HCT116 (cell line): ENCODE measurements at regions not wholly inside any gene's neighbourhood (a gene's known extent, or its start where the extent isn't known, plus 50 kb on each side); places are given as distances from the start of the nearest gene placed in this dataset.
"Not testable (repeated sequence)": the region's sequence is repeated elsewhere in the genome, so short reads cannot be mapped to it uniquely, and the experiment has no call there.

Experiments
- ATAC-seq: fragments of 200-7000 bp; cut with Tn5 transposase; 2 replicates; pipeline ENCODE4 v1.9.1; 2020; ENCODE audit warnings: mild to moderate bottlenecking, moderate library complexity
- BruUV-seq: library from RNA; stranded (reverse); fragments of 400-500 nt; replicated peaks from 2 replicates; lab custom pipeline; 2021; lab: Mats Ljungman, UMichigan
- CTCF ChIA-PET: fragments of 300-600 bp; sonication (Branson Sonifier 250); formaldehyde crosslinking; loops from one replicate; lab custom pipeline; 2021; ENCODE audit warnings: antibody characterized with exemption; lab: Charles Lee
- POLR2A ChIA-PET: fragments of 300-600, 350-600 bp; sonication (Branson Sonifier 250); formaldehyde crosslinking; loops from one replicate; lab custom pipeline; 2021; ENCODE audit warnings: antibody characterized with exemption; lab: Charles Lee
- RAD21 ChIA-PET, 2 experiments: fragments of 300-600 bp; sonication (Branson Sonifier 250); formaldehyde crosslinking; loops; one replicate each; lab custom pipeline; 2023; ENCODE audit warnings: low total read pairs in 2 of 2; ENCODE audit not compliant: uncharacterized antibody in 2 of 2, unreplicated experiment in 2 of 2, low non-redundant PET in 1 of 2; lab: Charles Lee
- DNase-seq: peaks from one replicate; pipeline ENCODE4 v3.0.0-alpha.2; 2010; ENCODE audit warnings: low read depth, low spot score
- H2AFZ ChIP-seq: fragments of 200-600 bp; shearing (Covaris generic), sonication (generic); 2 replicates; pipeline ENCODE4 v1.6.1; 2017; ENCODE audit warnings: low read depth, mixed run types, mixed read lengths, antibody characterized with exemption, low read length; ENCODE audit not compliant: poor library complexity, severe bottlenecking
- H3K27ac ChIP-seq: 2 replicates; pipeline ENCODE4 v1.5.1; 2012; ENCODE audit warnings: low read depth, low read length
- H3K27me3 ChIP-seq: fragments of 200-600 bp; sonication (generic); 2 replicates; pipeline ENCODE4 v1.6.1; 2016; ENCODE audit warnings: mixed run types, low read length, mixed read lengths; ENCODE audit not compliant: insufficient read depth
- H3K36me3 ChIP-seq, 2 experiments: fragments of 200-500 bp in 1 of 2; fragments of 200-600 bp in 1 of 2; sonication (Bioruptor generic) in 1 of 2; sonication (generic) in 1 of 2; 2 replicates each; pipeline versions ENCODE4 v1.5.1 to v1.6.1; 2014 to 2016; ENCODE audit warnings: low read length in 2 of 2, inconsistent platforms in 1 of 2, mixed read lengths in 1 of 2, mixed run types in 1 of 2; ENCODE audit not compliant: insufficient read depth in 2 of 2, control insufficient read depth in 1 of 2
- H3K4me1 ChIP-seq, 2 experiments: fragments of 200-600 bp in 1 of 2; sonication (generic) in 1 of 2; 2 replicates each; pipeline versions ENCODE4 v1.5.1 to v1.6.1; 2012 to 2017; ENCODE audit warnings: low read length in 2 of 2, inconsistent platforms in 1 of 2, mild to moderate bottlenecking in 1 of 2, mixed read lengths in 1 of 2, mixed run types in 1 of 2, moderate library complexity in 1 of 2; ENCODE audit not compliant: insufficient read depth in 2 of 2, control insufficient read depth in 1 of 2
- H3K4me2 ChIP-seq: fragments of 200-600 bp; sonication (generic); 2 replicates; pipeline ENCODE4 v1.6.1; 2017; ENCODE audit warnings: mixed run types, low read length, mixed read lengths
- H3K4me3 ChIP-seq, 2 experiments: fragments of 200-600 bp in 1 of 2; sonication (generic) in 1 of 2; replicated peaks in 1 of 2; 2 replicates each; pipeline ENCODE4 v1.5.1; 2011 to 2016; ENCODE audit warnings: low read length in 2 of 2, control low read depth in 1 of 2, low read depth in 1 of 2, mild to moderate bottlenecking in 1 of 2, mixed read lengths in 1 of 2, mixed run types in 1 of 2
- H3K79me2 ChIP-seq: fragments of 200-600 bp; sonication (generic); 2 replicates; pipeline ENCODE4 v1.6.1; 2017; ENCODE audit warnings: mild to moderate bottlenecking, mixed run types, low read length, moderate library complexity, mixed read lengths; ENCODE audit not compliant: insufficient read depth
- H3K9ac ChIP-seq: fragments of 200-600 bp; sonication (generic); 2 replicates; pipeline ENCODE4 v1.6.1; 2016; ENCODE audit warnings: low read length, mixed read lengths
- H3K9me2 ChIP-seq: fragments of 200-600 bp; sonication (generic), shearing (Covaris generic); 2 replicates; pipeline ENCODE4 v1.6.1; 2017; ENCODE audit warnings: mixed run types, mild to moderate bottlenecking, moderate library complexity; ENCODE audit not compliant: insufficient read depth
- H3K9me3 ChIP-seq, 2 experiments: fragments of 200-500 bp in 1 of 2; fragments of 200-600 bp in 1 of 2; sonication (Bioruptor generic) in 1 of 2; sonication (generic) in 1 of 2; 2 replicates each; pipeline ENCODE4 v1.6.1; 2014 to 2017; ENCODE audit warnings: low read length in 2 of 2, mixed read lengths in 2 of 2, inconsistent platforms in 1 of 2, low read depth in 1 of 2, mild to moderate bottlenecking in 1 of 2, mixed run types in 1 of 2, moderate library complexity in 1 of 2; ENCODE audit not compliant: control insufficient read depth in 1 of 2, insufficient read depth in 1 of 2
- H4K20me1 ChIP-seq: fragments of 200-600 bp; sonication (generic), shearing (Covaris generic); 2 replicates; pipeline ENCODE4 v1.6.1; 2017; ENCODE audit warnings: mixed run types, mild to moderate bottlenecking, moderate library complexity; ENCODE audit not compliant: insufficient read depth
- EZH2phosphoT487 ChIP-seq: fragments of 200-600 bp; IDR thresholded peaks from 2 replicates; pipeline ENCODE4 v1.6.1; 2018; ENCODE audit warnings: antibody characterized with exemption, borderline replicate concordance
- FOSL1 ChIP-seq: IDR thresholded peaks from 2 replicates; pipeline ENCODE4 v1.6.1; 2012; ENCODE audit warnings: low read depth
- POLR2A ChIP-seq: IDR thresholded peaks from 2 replicates; pipeline ENCODE4 v1.7.0; 2011; ENCODE audit warnings: borderline replicate concordance; ENCODE audit not compliant: insufficient read depth, insufficient read length; ENCODE audit errors: extremely low read depth
- SP1 ChIP-seq: IDR thresholded peaks from 2 replicates; pipeline ENCODE4 v1.6.1; 2012; ENCODE audit warnings: low read depth
- TCF7L2 ChIP-seq: IDR thresholded peaks from 2 replicates; pipeline ENCODE4 v1.7.0; 2011; ENCODE audit warnings: borderline replicate concordance, inconsistent platforms; ENCODE audit not compliant: insufficient read depth, insufficient read length; ENCODE audit errors: extremely low read depth
- YY1 ChIP-seq: IDR thresholded peaks from 2 replicates; pipeline ENCODE4 v1.6.1; 2011; ENCODE audit warnings: low read length, low read depth, moderate library complexity, mild to moderate bottlenecking; ENCODE audit not compliant: insufficient replicate concordance; ENCODE audit errors: extremely low read depth
- ZFX ChIP-seq: fragments of 450-650 bp; IDR thresholded peaks from 2 replicates; pipeline ENCODE4 v1.6.1; 2017
- intact Hi-C: fragments of 100-400 bp; cut with micrococcal nuclease; formaldehyde crosslinking; loops from 2 replicates; pipeline ENCODE4 v1.10.0; 2022
- TF ChIP-seq, protein P1 (sequence below): IDR thresholded peaks from 2 replicates; pipeline ENCODE4 v1.6.1; 2012
- TF ChIP-seq, protein P2 (sequence below): IDR thresholded peaks from 2 replicates; pipeline ENCODE4 v1.6.1; 2011; ENCODE audit warnings: mild to moderate bottlenecking, low read length, moderate library complexity; ENCODE audit not compliant: insufficient replicate concordance; ENCODE audit errors: extremely low read depth
- TF ChIP-seq, protein P3 (sequence below), 3 experiments: fragments of 200-600 bp in 1 of 3; sonication (generic) in 1 of 3; IDR thresholded peaks in 2 of 3; conservative IDR thresholded peaks in 1 of 3; 2 replicates each; pipeline ENCODE4 v1.5.1; 2012 to 2017; ENCODE audit warnings: low read depth in 2 of 3, low read length in 2 of 3, antibody characterized with exemption in 1 of 3, borderline replicate concordance in 1 of 3, control low read depth in 1 of 3, mild to moderate bottlenecking in 1 of 3, mixed read lengths in 1 of 3, mixed run types in 1 of 3, moderate library complexity in 1 of 3; ENCODE audit not compliant: insufficient read depth in 1 of 3
- TF ChIP-seq, protein P4 (sequence below): IDR thresholded peaks from 2 replicates; pipeline ENCODE4 v1.6.1; 2012
- TF ChIP-seq, protein P5 (sequence below): IDR thresholded peaks from 2 replicates; pipeline ENCODE4 v1.6.1; 2012; ENCODE audit warnings: low read depth

DNA sequence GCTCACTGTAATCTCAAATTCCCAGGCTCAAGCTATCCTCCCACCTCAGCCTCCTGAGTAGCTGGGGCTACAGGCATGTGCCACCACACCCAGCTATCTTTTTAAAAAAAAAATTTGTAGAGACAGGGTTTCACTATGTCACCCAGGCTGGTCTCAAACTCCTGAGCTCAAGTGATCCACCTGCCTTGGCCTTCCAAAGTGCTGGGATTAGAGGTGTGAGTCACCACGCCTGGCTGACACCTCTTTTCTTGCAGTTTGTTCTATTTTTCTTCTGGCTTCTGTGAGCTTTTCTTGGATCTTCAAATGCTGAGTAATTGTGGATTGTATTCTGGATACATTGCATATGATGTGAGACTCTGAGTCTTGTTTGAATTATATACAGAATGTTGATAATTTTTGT, 137.3 kb upstream of the GK2 start:
- ATAC-seq, H3K27me3 ChIP-seq, POLR2A ChIA-PET, H2AFZ ChIP-seq, H3K79me2 ChIP-seq, H3K4me3 ChIP-seq, H3K27ac ChIP-seq, DNase-seq, H3K9me3 ChIP-seq, H4K20me1 ChIP-seq, H3K9me2 ChIP-seq, H3K36me3 ChIP-seq, BruUV-seq, intact Hi-C loops, H3K4me1 ChIP-seq, H3K9ac ChIP-seq, RAD21 ChIA-PET, H3K4me2 ChIP-seq, CTCF ChIA-PET: not testable (repeated sequence)

DNA sequence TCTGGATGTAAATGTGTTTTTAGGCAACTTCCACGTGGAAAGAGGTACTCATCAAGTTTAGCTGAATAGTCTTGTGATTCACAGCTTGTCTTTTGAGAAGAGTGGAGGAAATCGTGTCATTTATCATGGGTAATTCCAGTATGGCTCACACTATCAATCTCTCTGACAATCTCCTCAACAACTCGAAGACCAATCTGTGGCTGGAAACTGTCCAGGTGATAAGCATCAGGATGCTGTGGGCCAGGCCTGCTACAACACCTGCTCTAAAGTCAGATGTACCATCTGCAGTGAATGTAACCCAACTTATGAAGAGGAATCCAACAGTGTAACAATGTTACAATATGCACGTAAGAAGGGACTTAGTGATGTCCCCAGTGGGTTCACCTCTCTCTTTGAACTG, 132.1 kb upstream of the GK2 start:
- intact Hi-C loops, result no loop called here
- POLR2A ChIA-PET, result no interaction called here
- no peak for DNase-seq
- TF ChIP-seq SP1, result no peak
- no peak for TF ChIP-seq YY1
- TF ChIP-seq, protein P1, sequence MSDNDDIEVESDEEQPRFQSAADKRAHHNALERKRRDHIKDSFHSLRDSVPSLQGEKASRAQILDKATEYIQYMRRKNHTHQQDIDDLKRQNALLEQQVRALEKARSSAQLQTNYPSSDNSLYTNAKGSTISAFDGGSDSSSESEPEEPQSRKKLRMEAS, result no peak
- no peak for TF ChIP-seq TCF7L2
- TF ChIP-seq EZH2phosphoT487, result no peak
- TF ChIP-seq, protein P2, sequence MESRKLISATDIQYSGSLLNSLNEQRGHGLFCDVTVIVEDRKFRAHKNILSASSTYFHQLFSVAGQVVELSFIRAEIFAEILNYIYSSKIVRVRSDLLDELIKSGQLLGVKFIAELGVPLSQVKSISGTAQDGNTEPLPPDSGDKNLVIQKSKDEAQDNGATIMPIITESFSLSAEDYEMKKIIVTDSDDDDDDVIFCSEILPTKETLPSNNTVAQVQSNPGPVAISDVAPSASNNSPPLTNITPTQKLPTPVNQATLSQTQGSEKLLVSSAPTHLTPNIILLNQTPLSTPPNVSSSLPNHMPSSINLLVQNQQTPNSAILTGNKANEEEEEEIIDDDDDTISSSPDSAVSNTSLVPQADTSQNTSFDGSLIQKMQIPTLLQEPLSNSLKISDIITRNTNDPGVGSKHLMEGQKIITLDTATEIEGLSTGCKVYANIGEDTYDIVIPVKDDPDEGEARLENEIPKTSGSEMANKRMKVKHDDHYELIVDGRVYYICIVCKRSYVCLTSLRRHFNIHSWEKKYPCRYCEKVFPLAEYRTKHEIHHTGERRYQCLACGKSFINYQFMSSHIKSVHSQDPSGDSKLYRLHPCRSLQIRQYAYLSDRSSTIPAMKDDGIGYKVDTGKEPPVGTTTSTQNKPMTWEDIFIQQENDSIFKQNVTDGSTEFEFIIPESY, result no peak
- TF ChIP-seq, protein P3, sequence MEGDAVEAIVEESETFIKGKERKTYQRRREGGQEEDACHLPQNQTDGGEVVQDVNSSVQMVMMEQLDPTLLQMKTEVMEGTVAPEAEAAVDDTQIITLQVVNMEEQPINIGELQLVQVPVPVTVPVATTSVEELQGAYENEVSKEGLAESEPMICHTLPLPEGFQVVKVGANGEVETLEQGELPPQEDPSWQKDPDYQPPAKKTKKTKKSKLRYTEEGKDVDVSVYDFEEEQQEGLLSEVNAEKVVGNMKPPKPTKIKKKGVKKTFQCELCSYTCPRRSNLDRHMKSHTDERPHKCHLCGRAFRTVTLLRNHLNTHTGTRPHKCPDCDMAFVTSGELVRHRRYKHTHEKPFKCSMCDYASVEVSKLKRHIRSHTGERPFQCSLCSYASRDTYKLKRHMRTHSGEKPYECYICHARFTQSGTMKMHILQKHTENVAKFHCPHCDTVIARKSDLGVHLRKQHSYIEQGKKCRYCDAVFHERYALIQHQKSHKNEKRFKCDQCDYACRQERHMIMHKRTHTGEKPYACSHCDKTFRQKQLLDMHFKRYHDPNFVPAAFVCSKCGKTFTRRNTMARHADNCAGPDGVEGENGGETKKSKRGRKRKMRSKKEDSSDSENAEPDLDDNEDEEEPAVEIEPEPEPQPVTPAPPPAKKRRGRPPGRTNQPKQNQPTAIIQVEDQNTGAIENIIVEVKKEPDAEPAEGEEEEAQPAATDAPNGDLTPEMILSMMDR (IDR thresholded peaks at IDR 0.05 in 2 of 3, conservative IDR thresholded peaks at IDR 0.05 in 1 of 3; ENCODE audit: borderline replicate concordance in 1 of 3, insufficient read depth in 1 of 3, low read depth in 2 of 3, low read length in 2 of 3), result no peak
- no peak for TF ChIP-seq POLR2A
- TF ChIP-seq, protein P4, sequence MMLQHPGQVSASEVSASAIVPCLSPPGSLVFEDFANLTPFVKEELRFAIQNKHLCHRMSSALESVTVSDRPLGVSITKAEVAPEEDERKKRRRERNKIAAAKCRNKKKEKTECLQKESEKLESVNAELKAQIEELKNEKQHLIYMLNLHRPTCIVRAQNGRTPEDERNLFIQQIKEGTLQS, result no peak
- TF ChIP-seq ZFX, result no peak
- no peak for TF ChIP-seq FOSL1
- TF ChIP-seq, protein P5, sequence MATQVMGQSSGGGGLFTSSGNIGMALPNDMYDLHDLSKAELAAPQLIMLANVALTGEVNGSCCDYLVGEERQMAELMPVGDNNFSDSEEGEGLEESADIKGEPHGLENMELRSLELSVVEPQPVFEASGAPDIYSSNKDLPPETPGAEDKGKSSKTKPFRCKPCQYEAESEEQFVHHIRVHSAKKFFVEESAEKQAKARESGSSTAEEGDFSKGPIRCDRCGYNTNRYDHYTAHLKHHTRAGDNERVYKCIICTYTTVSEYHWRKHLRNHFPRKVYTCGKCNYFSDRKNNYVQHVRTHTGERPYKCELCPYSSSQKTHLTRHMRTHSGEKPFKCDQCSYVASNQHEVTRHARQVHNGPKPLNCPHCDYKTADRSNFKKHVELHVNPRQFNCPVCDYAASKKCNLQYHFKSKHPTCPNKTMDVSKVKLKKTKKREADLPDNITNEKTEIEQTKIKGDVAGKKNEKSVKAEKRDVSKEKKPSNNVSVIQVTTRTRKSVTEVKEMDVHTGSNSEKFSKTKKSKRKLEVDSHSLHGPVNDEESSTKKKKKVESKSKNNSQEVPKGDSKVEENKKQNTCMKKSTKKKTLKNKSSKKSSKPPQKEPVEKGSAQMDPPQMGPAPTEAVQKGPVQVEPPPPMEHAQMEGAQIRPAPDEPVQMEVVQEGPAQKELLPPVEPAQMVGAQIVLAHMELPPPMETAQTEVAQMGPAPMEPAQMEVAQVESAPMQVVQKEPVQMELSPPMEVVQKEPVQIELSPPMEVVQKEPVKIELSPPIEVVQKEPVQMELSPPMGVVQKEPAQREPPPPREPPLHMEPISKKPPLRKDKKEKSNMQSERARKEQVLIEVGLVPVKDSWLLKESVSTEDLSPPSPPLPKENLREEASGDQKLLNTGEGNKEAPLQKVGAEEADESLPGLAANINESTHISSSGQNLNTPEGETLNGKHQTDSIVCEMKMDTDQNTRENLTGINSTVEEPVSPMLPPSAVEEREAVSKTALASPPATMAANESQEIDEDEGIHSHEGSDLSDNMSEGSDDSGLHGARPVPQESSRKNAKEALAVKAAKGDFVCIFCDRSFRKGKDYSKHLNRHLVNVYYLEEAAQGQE, result no peak

More for the DNA sequence above, 132.1 kb upstream of the GK2 start:
- no peak overlapping the region for H3K27ac ChIP-seq
- RAD21 ChIA-PET, result no interaction called here
- no peaks in the 10 kb centered on the region for H3K9me3 ChIP-seq
- ATAC-seq, result no peak
- no peaks in the 10 kb centered on the region for H3K79me2 ChIP-seq
- no TSS peak for BruUV-seq
- H2AFZ ChIP-seq, result no peak overlapping the region
- H4K20me1 ChIP-seq, result no peaks in the 10 kb centered on the region
- H3K27me3 ChIP-seq, result 0 out of 2 replicates have a peak, but pooled peaks cover 4% of the 10 kb centered on the region
- H3K36me3 ChIP-seq, result no peaks in the 10 kb centered on the region
- no peak overlapping the region for H3K4me3 ChIP-seq
- no peaks in the 10 kb centered on the region for H3K4me1 ChIP-seq
- H3K9me2 ChIP-seq, result no peaks in the 10 kb centered on the region
- CTCF ChIA-PET, result no interaction called here
- no peak overlapping the region for H3K9ac ChIP-seq
- H3K4me2 ChIP-seq, result no peak overlapping the region
